Trophoblast cell (in vitro differentiated cells and primary cell): ENCODE measurements at regions not wholly inside any gene's neighbourhood (a gene's known extent, or its start where the extent isn't known, plus 50 kb on each side); places are given as distances from the start of the nearest gene placed in this dataset.
"Not testable (repeated sequence)": the region's sequence is repeated elsewhere in the genome, so short reads cannot be mapped to it uniquely, and the experiment has no call there.

ENCODE experiments used
- DNase-seq, 2 donors: peaks; one replicate each; pipeline ENCODE4 v3.0.0-alpha.2; 2016
- H2AFZ ChIP-seq: 2 replicates; pipeline ENCODE4 v1.6.1; 2013; ENCODE audit warnings: low read length, moderate library complexity, mild to moderate bottlenecking; ENCODE audit not compliant: insufficient read depth, poor library complexity
- H2AK5ac ChIP-seq: 2 replicates; pipeline ENCODE4 v1.6.1; 2013; ENCODE audit warnings: mild to moderate bottlenecking, low read length
- H2BK120ac ChIP-seq: 2 replicates; pipeline ENCODE4 v1.6.1; 2013; ENCODE audit warnings: low read length, mild to moderate bottlenecking, moderate library complexity; ENCODE audit not compliant: insufficient read depth, poor library complexity
- H2BK12ac ChIP-seq: 2 replicates; pipeline ENCODE4 v1.6.1; 2013; ENCODE audit warnings: mild to moderate bottlenecking, low read length, moderate library complexity
- H2BK5ac ChIP-seq: 2 replicates; pipeline ENCODE4 v1.6.1; 2013; ENCODE audit warnings: low read length, low read depth, moderate library complexity, mild to moderate bottlenecking; ENCODE audit not compliant: poor library complexity
- H3K14ac ChIP-seq: 2 replicates; pipeline ENCODE4 v1.6.1; 2013; ENCODE audit warnings: mild to moderate bottlenecking, low read length
- H3K18ac ChIP-seq: 2 replicates; pipeline ENCODE4 v1.6.1; 2013; ENCODE audit warnings: mild to moderate bottlenecking, low read length
- H3K23ac ChIP-seq: 2 replicates; pipeline ENCODE4 v1.6.1; 2013; ENCODE audit warnings: low read length
- H3K27ac ChIP-seq: 2 replicates; pipeline ENCODE4 v1.5.1; 2013; ENCODE audit warnings: low read depth, mild to moderate bottlenecking, inconsistent platforms, low read length, moderate library complexity
- H3K27me3 ChIP-seq: 2 replicates; pipeline ENCODE4 v1.6.1; 2013; ENCODE audit warnings: inconsistent platforms, mild to moderate bottlenecking, low read length, moderate library complexity; ENCODE audit not compliant: insufficient read depth
- H3K36me3 ChIP-seq, 2 experiments: 1 replicate in 1 of 2; 2 replicates in 1 of 2; pipeline ENCODE4 v1.6.1; 2013; ENCODE audit warnings: low read length in 2 of 2, mild to moderate bottlenecking in 2 of 2, moderate library complexity in 1 of 2; ENCODE audit not compliant: insufficient read depth in 2 of 2, control insufficient read depth in 1 of 2
- H3K4ac ChIP-seq: 2 replicates; pipeline ENCODE4 v1.6.1; 2013; ENCODE audit warnings: low read depth, mild to moderate bottlenecking, low read length, moderate library complexity
- H3K4me1 ChIP-seq, 2 experiments: 1 replicate in 1 of 2; 2 replicates in 1 of 2; pipeline ENCODE4 v1.6.1; 2013; ENCODE audit warnings: low read length in 2 of 2, mild to moderate bottlenecking in 2 of 2, moderate library complexity in 1 of 2; ENCODE audit not compliant: insufficient read depth in 2 of 2, control insufficient read depth in 1 of 2
- H3K4me2 ChIP-seq: 2 replicates; pipeline ENCODE4 v1.6.1; 2013; ENCODE audit warnings: inconsistent platforms, mild to moderate bottlenecking, low read length, moderate library complexity
- H3K4me3 ChIP-seq: 2 replicates; pipeline ENCODE4 v1.5.1; 2013; ENCODE audit warnings: mild to moderate bottlenecking, low read depth, low read length, inconsistent platforms
- H3K79me1 ChIP-seq: one replicate; pipeline ENCODE4 v1.6.1; 2013; ENCODE audit warnings: low read length
- H3K79me2 ChIP-seq: 2 replicates; pipeline ENCODE4 v1.6.1; 2013; ENCODE audit warnings: low read length, mild to moderate bottlenecking; ENCODE audit not compliant: control insufficient read depth, insufficient read depth, poor library complexity
- H3K9ac ChIP-seq: 2 replicates; pipeline ENCODE4 v1.6.1; 2013; ENCODE audit warnings: mild to moderate bottlenecking, low read length
- H3K9me3 ChIP-seq: 2 replicates; pipeline ENCODE4 v1.6.1; 2013; ENCODE audit warnings: low read depth, mild to moderate bottlenecking, control low read depth, inconsistent platforms, low read length; ENCODE audit not compliant: insufficient read depth
- H4K12ac ChIP-seq: 2 replicates; pipeline ENCODE4 v1.6.1; 2013; ENCODE audit warnings: low read depth, mild to moderate bottlenecking, low read length, moderate library complexity
- H4K8ac ChIP-seq: 2 replicates; pipeline ENCODE4 v1.6.1; 2013; ENCODE audit warnings: low read depth, mild to moderate bottlenecking, low read length, moderate library complexity
- H4K91ac ChIP-seq: one replicate; pipeline ENCODE4 v1.6.1; 2013; ENCODE audit warnings: low read depth, mild to moderate bottlenecking, low read length, moderate library complexity
- WGBS: extraction: QIAGEN DNeasy Blood & Tissue Kit; methylation state at CpG from one replicate; pipeline ENCODE4 v1.1.7; 2013; ENCODE audit warnings: missing lambda C conversion rate; ENCODE audit not compliant: insufficient read length, insufficient coverage; ENCODE audit errors: extremely low coverage; 5-methylcytosine and 5-hydroxymethylcytosine counted together

DNA sequence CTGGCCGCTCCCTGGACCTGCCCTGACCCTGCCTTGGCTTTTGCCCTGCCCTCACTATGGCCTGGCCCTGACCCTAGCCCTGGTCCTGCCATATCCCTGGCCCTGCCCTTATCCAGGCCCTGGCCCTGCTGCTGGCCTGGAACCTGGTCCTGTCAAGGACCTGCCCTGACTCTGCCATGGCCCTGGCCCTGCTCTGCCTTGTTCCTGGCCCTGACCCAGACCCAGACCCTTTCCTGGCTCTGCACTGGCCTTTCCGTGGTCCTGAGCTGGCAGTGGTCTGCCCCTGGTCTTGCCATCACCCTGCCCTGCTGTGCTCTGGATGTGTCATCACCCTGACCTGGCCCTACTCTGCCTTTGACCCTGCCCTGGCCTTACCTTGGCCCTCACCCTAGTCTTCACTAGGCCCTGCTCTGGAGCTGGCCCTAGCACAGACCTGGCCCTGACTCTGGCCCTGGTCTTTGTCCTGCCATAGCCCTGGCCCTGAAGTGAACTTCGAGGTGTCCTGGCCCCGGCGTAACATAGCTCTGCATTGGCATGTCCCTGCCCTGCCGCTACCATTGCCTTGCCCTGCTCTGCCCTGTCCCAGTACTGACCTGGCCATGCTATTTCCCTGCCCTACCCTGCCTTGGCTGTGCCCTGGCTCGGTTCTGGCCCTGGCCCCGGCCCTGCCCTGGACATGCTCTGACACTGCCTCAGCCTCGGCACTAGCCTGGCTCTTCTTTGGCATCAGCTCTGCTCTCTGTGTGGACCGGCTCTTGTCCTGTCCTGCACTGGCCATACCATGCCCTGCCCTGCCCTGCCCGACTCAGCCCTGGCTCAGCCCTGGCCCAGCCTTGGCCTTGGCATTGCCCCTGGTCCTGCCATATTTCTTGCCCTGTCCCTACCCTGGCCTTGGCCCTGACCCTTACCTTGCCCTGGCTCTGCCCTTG lies 239.2 kb downstream of the GOLGA6L6 start:
- H3K79me1 ChIP-seq, H2AFZ ChIP-seq, H3K36me3 ChIP-seq, H3K4me2 ChIP-seq, H2BK5ac ChIP-seq, H2BK12ac ChIP-seq, H4K91ac ChIP-seq, H3K9ac ChIP-seq, H2BK120ac ChIP-seq, H3K27me3 ChIP-seq, H3K79me2 ChIP-seq, H3K4me1 ChIP-seq, H3K27ac ChIP-seq, DNase-seq, H3K23ac ChIP-seq, H4K12ac ChIP-seq, H3K4ac ChIP-seq, H4K8ac ChIP-seq, H3K14ac ChIP-seq, H3K18ac ChIP-seq, H2AK5ac ChIP-seq, H3K4me3 ChIP-seq: not testable (repeated sequence)
- H3K9me3 ChIP-seq, result peaks cover 52% of the 10 kb centered on the region
- WGBS, result no CpG with 5 or more reads among the region's 11 CpGs

- not testable (repeated sequence) for H3K79me1 ChIP-seq, H3K4me1 ChIP-seq, H3K27me3 ChIP-seq, H4K8ac ChIP-seq, H3K18ac ChIP-seq, H3K14ac ChIP-seq, H3K4me2 ChIP-seq, H3K4me3 ChIP-seq, H2AK5ac ChIP-seq, H3K9ac ChIP-seq, H2AFZ ChIP-seq, H4K12ac ChIP-seq, H4K91ac ChIP-seq, DNase-seq, H3K79me2 ChIP-seq, H2BK5ac ChIP-seq, H2BK120ac ChIP-seq, H3K27ac ChIP-seq, H3K4ac ChIP-seq, H3K23ac ChIP-seq, H2BK12ac ChIP-seq, H3K36me3 ChIP-seq
- WGBS, result no CpG with 5 or more reads among the region's 12 CpGs
- peaks cover 52% of the 10 kb centered on the region for H3K9me3 ChIP-seq
Observed at GRCh38 chr15:20301471-20302081, 240.0 kb downstream of the GOLGA6L6 start.

- not testable (repeated sequence) for H3K4me1 ChIP-seq, H3K79me1 ChIP-seq, H2BK12ac ChIP-seq, H3K9ac ChIP-seq, H4K12ac ChIP-seq, H2AFZ ChIP-seq, H3K4me2 ChIP-seq, H3K79me2 ChIP-seq, H4K8ac ChIP-seq, H3K4me3 ChIP-seq, H3K27me3 ChIP-seq, H2AK5ac ChIP-seq, H2BK120ac ChIP-seq, H3K18ac ChIP-seq, H3K4ac ChIP-seq, H4K91ac ChIP-seq, H2BK5ac ChIP-seq, H3K27ac ChIP-seq, H3K36me3 ChIP-seq, DNase-seq, H3K14ac ChIP-seq, H3K23ac ChIP-seq
- H3K9me3 ChIP-seq, result peaks cover 49% of the 10 kb centered on the region
- no CpG with 5 or more reads among the region's 4 CpGs for WGBS
Observed at GRCh38 chr15:20301041-20301390, 240.6 kb downstream of the GOLGA6L6 start.

DNA sequence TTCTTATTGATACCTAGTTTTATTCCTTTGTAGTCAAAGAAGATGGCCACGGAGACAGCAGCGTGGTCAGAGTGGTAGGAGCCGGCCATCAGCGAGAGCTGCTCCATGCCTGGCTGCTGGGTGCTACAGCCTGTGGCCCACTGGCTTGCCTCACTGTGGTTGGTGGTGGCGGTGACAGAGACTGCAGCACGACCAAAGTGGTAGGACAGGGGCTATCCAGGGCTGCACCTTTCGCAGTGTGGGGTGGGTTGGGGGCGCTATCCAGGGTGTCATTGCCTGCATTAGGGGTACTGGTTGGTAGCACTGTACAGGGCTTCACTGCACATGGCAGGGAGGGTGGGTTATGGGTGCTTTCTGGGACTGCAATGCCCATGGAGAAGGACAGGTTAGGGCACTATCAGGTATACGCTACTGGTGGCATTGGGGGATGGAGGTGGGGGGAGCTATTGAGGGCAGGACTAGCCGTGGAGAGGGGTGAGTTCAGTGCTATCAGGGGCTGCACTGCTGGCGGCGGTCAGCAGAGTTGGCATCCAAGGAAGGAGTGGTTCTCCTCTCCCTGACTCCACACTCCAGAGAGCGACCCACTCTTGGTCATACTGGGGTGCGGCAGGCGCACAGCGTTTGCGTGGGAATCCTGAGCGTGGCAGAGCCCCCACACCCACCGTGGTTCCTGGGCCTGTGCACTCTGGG lies 241.1 kb downstream of the GOLGA6L6 start:
- H3K23ac ChIP-seq, H3K27ac ChIP-seq, DNase-seq, H3K36me3 ChIP-seq, H3K4ac ChIP-seq, H3K4me3 ChIP-seq, H3K27me3 ChIP-seq, H3K9ac ChIP-seq, H3K18ac ChIP-seq, H2AK5ac ChIP-seq, H2BK12ac ChIP-seq, H2BK120ac ChIP-seq, H3K4me2 ChIP-seq, H4K8ac ChIP-seq, H2BK5ac ChIP-seq, H3K4me1 ChIP-seq, H3K79me1 ChIP-seq, H3K79me2 ChIP-seq, H4K12ac ChIP-seq, H4K91ac ChIP-seq, H2AFZ ChIP-seq, H3K14ac ChIP-seq: not testable (repeated sequence)
- peaks cover 47% of the 10 kb centered on the region for H3K9me3 ChIP-seq
- no CpG with 5 or more reads among the region's 19 CpGs for WGBS
